MCF 10A (cell line): ENCODE measurements at regions not wholly inside any gene's neighbourhood (a gene's known extent, or its start where the extent isn't known, plus 50 kb on each side); places are given as distances from the start of the nearest gene placed in this dataset.

Source experiments
- BruUV-seq: library from RNA; stranded (reverse); fragments of 400-500 nt; replicated peaks from 2 replicates; lab custom pipeline; 2021; lab: Mats Ljungman, UMichigan
- CTCF ChIA-PET: fragments of 300-600 bp; sonication (Branson Sonifier 250); formaldehyde crosslinking; extraction: SDS; loops from one replicate; lab custom pipeline; 2021; ENCODE audit warnings: antibody characterized with exemption, inconsistent platforms; lab: Yijun Ruan, JAX
- POLR2A ChIA-PET: fragments of 300-600, 350-650 bp; sonication (Branson Sonifier 250); formaldehyde crosslinking; extraction: SDS; loops from one replicate; lab custom pipeline; 2020; ENCODE audit warnings: antibody characterized with exemption, inconsistent platforms; lab: Yijun Ruan, JAX
- DNase-seq: peaks from one replicate; pipeline ENCODE4 v3.0.0-alpha.2; 2018; ENCODE audit not compliant: unreplicated experiment
- H3K27ac Mint-ChIP-seq: one replicate; pipeline ENCODE4 v1.8.0; 2022; ENCODE audit warnings: mild to moderate bottlenecking, low read depth, mixed read lengths; ENCODE audit not compliant: unreplicated experiment
- H3K27me3 Mint-ChIP-seq: one replicate; pipeline ENCODE4 v1.8.0; 2022; ENCODE audit warnings: mixed read lengths; ENCODE audit not compliant: insufficient read depth, unreplicated experiment
- H3K36me3 Mint-ChIP-seq: one replicate; pipeline ENCODE4 v1.8.0; 2022; ENCODE audit warnings: mild to moderate bottlenecking, moderate library complexity, mixed read lengths; ENCODE audit not compliant: insufficient read depth, unreplicated experiment
- H3K4me1 Mint-ChIP-seq: one replicate; pipeline ENCODE4 v1.8.0; 2022; ENCODE audit warnings: mixed read lengths; ENCODE audit not compliant: insufficient read depth, unreplicated experiment
- H3K4me3 Mint-ChIP-seq: one replicate; pipeline ENCODE4 v1.8.0; 2022; ENCODE audit warnings: mild to moderate bottlenecking, moderate library complexity, mixed read lengths; ENCODE audit not compliant: unreplicated experiment
- H3K9me3 Mint-ChIP-seq: one replicate; pipeline ENCODE4 v1.8.0; 2022; ENCODE audit warnings: mixed read lengths; ENCODE audit not compliant: unreplicated experiment
- CTCF ChIP-seq: fragments of 200-600 bp; IDR thresholded peaks from one replicate; pipeline ENCODE4 v1.8.0; 2022; ENCODE audit warnings: antibody characterized with exemption, mild to moderate bottlenecking; ENCODE audit not compliant: unreplicated experiment
- intact Hi-C: fragments of 100-400 bp; cut with micrococcal nuclease; formaldehyde crosslinking; loops from 2 replicates; pipeline ENCODE4 v1.14.1; 2022

- no TSS peak for BruUV-seq
- H3K4me1 Mint-ChIP-seq: no peaks in the 10 kb centered on the region
- intact Hi-C loops: no loop called here
- H3K36me3 Mint-ChIP-seq: no peaks in the 10 kb centered on the region
- no peak for TF ChIP-seq CTCF
- H3K27ac Mint-ChIP-seq: no peak overlapping the region
- ChIA-PET CTCF (interaction anchor here (0.5 kb wide), 1 partner anchor 494 kb away, joined by 3 read pairs; no protein-coding TSS in a partner anchor), POLR2A (interaction anchor here (1.1 kb wide), 1 partner anchor 199 kb away, joined by 3 read pairs; no protein-coding TSS in a partner anchor)
- no peak for DNase-seq
- H3K27me3 Mint-ChIP-seq: no peaks in the 10 kb centered on the region
- H3K9me3 Mint-ChIP-seq: peaks cover 13% of the 10 kb centered on the region
- H3K4me3 Mint-ChIP-seq: no peak overlapping the region
Observed at GRCh38 chrX:124699876-124700275, 353.5 kb downstream of the SH2D1A start.

- CTCF ChIA-PET: no interaction called here
- POLR2A ChIA-PET: no interaction called here
- TF ChIP-seq CTCF: no peak
- intact Hi-C loops: no loop called here
- Mint-ChIP-seq H3K4me3 (no peak overlapping the region), H3K9me3 (no peaks in the 10 kb centered on the region), H3K4me1 (no peaks in the 10 kb centered on the region), H3K27ac (no peak overlapping the region), H3K27me3 (no peaks in the 10 kb centered on the region), H3K36me3 (no peaks in the 10 kb centered on the region)
- no TSS peak for BruUV-seq
- no peak for DNase-seq
Observed at GRCh38 chrX:124717537-124717936, 371.2 kb downstream of the SH2D1A start.

GRCh38 chrX:124719060-124719459 is 372.7 kb downstream of the SH2D1A start:
- H3K27ac Mint-ChIP-seq: no peak overlapping the region
- no peak overlapping the region for H3K4me3 Mint-ChIP-seq
- no TSS peak for BruUV-seq
- POLR2A ChIA-PET: no interaction called here
- no peaks in the 10 kb centered on the region for H3K27me3 Mint-ChIP-seq
- H3K9me3 Mint-ChIP-seq: no peaks in the 10 kb centered on the region
- CTCF ChIA-PET: interaction anchor here (0.7 kb wide), 1 partner anchor 305 kb away, joined by 3 read pairs; no protein-coding TSS in a partner anchor
- no peaks in the 10 kb centered on the region for H3K36me3 Mint-ChIP-seq
- intact Hi-C loops: no loop called here
- no peaks in the 10 kb centered on the region for H3K4me1 Mint-ChIP-seq
- DNase-seq: no peak
- TF ChIP-seq CTCF: no peak

- BruUV-seq: no TSS peak
- H3K4me1 Mint-ChIP-seq: no peaks in the 10 kb centered on the region
- POLR2A ChIA-PET: no interaction called here
- CTCF ChIA-PET: no interaction called here
- DNase-seq: no peak
- no peak for TF ChIP-seq CTCF
- intact Hi-C loops: no loop called here
- no peaks in the 10 kb centered on the region for H3K36me3 Mint-ChIP-seq
- H3K27ac Mint-ChIP-seq: no peak overlapping the region
- H3K27me3 Mint-ChIP-seq: no peaks in the 10 kb centered on the region
- no peak overlapping the region for H3K4me3 Mint-ChIP-seq
- no peaks in the 10 kb centered on the region for H3K9me3 Mint-ChIP-seq
Observed at GRCh38 chrX:124720532-124720931, 374.2 kb downstream of the SH2D1A start.
